ENCODE measurements at regions not wholly inside any gene's neighbourhood (a gene's known extent, or its start where the extent isn't known, plus 50 kb on each side); places are given as distances from the start of the nearest gene placed in this dataset.

DNA sequence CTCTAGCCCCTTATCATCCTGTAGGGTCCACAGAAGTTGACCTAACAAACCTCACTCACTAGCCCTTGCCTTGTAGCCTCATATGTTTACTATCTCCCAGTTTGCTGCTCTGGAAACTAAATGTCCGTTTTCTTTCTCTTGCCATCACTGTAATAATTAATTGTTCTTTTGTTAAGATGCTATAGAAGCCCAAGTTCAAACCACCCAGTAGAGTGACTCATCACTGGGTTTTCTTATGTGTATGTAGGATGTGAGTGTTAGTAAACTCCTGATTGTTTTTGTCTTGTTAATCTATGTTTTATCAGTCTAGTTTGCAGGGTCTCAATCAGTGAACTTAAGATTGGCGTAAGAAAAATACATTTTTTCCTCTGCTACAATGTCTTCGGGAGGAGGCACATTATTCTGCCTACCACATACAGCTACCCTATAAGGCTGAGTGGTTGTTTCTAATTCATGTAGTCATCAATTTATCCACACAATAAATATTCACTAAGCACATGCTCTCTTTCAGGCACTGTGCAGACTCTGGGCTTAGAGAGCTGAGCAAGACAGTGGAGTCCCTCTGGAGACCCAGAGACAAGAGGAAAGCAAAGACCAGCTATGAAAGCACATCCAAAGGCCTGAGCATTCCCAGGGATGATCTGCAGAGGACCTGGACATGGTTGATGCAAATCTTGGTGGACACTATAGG, 474.1 kb upstream of the AKR1E2 start:
- Histone ChIP-seq H3K27ac (ENCODE audit: poor library complexity, severe bottlenecking) (no peak overlapping the region), H3K36me3 (ENCODE audit: low read depth) (no peaks in the 10 kb centered on the region), H3K4me3 (ENCODE audit: severe bottlenecking) (no peak overlapping the region), H3K9me3 (ENCODE audit: severe bottlenecking) (no peaks in the 10 kb centered on the region), H3K4me1 (ENCODE audit: insufficient read depth, poor library complexity, severe bottlenecking) (peaks cover 30% of the 10 kb centered on the region), H3K27me3 (ENCODE audit: insufficient read depth, poor library complexity, severe bottlenecking) (no peaks in the 10 kb centered on the region)
- ATAC-seq (ENCODE audit: low read depth) (no peak), DNase-seq (ENCODE audit: low spot score) (no peak)
- no peak for TF ChIP-seq CTCF (IDR thresholded peaks at IDR 0.05; ENCODE audit: poor library complexity, severe bottlenecking)

- no peak for TF ChIP-seq CTCF (IDR thresholded peaks at IDR 0.05; ENCODE audit: poor library complexity, severe bottlenecking)
- H3K4me1 ChIP-seq (ENCODE audit: insufficient read depth, poor library complexity, severe bottlenecking): peaks cover 14% of the 10 kb centered on the region
- DNase-seq (ENCODE audit: low spot score) (no peak), ATAC-seq (ENCODE audit: low read depth) (no peak)
- no peak overlapping the region for H3K27ac ChIP-seq (ENCODE audit: poor library complexity, severe bottlenecking)
- H3K27me3 ChIP-seq (ENCODE audit: insufficient read depth, poor library complexity, severe bottlenecking): no peaks in the 10 kb centered on the region
- H3K9me3 ChIP-seq (ENCODE audit: severe bottlenecking): no peaks in the 10 kb centered on the region
- H3K36me3 ChIP-seq (ENCODE audit: low read depth): no peaks in the 10 kb centered on the region
- H3K4me3 ChIP-seq (ENCODE audit: severe bottlenecking): no peak overlapping the region
These were observed 478.6 kb upstream of the AKR1E2 start for GRCh38 chr10:4347397-4347796.

GRCh38 chr10:4345877-4346646, 479.9 kb upstream of the AKR1E2 start:
- no peaks in the 10 kb centered on the region for H3K9me3 ChIP-seq (ENCODE audit: severe bottlenecking)
- H3K4me1 ChIP-seq (ENCODE audit: insufficient read depth, poor library complexity, severe bottlenecking): peaks cover 14% of the 10 kb centered on the region
- ATAC-seq (ENCODE audit: low read depth) (no peak), DNase-seq (ENCODE audit: low spot score) (no peak)
- no peak overlapping the region for H3K27ac ChIP-seq (ENCODE audit: poor library complexity, severe bottlenecking)
- H3K36me3 ChIP-seq (ENCODE audit: low read depth): no peaks in the 10 kb centered on the region
- no peaks in the 10 kb centered on the region for H3K27me3 ChIP-seq (ENCODE audit: insufficient read depth, poor library complexity, severe bottlenecking)
- TF ChIP-seq CTCF (IDR thresholded peaks at IDR 0.05; ENCODE audit: poor library complexity, severe bottlenecking): no peak
- no peak overlapping the region for H3K4me3 ChIP-seq (ENCODE audit: severe bottlenecking)

DNA sequence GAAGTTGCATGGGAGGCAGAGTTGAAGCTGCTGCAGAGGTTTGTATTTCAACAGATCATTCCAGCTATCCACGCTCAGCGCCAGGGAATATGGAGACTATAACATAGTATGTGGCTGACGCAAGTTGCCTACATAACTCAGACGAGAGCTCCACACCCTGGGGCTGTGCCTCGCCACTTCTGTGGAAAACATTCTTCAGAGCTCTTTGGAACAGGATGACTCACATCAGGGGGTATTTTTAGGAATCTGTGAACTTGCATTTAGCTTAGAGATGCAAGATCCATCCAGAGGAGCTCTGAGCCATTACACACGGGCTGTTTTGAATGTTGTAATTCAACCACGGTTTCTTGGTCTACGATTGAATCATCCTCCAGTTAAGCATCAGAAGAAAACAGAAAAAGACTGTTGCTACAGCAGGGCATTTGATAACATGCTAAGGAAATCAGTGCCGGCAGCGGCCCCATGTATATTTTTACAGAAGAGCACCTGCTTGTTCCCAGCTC, 481.5 kb upstream of the AKR1E2 start:
- Histone ChIP-seq H3K4me1 (ENCODE audit: insufficient read depth, poor library complexity, severe bottlenecking) (peaks cover 14% of the 10 kb centered on the region), H3K27me3 (ENCODE audit: insufficient read depth, poor library complexity, severe bottlenecking) (no peaks in the 10 kb centered on the region), H3K9me3 (ENCODE audit: severe bottlenecking) (no peaks in the 10 kb centered on the region), H3K27ac (ENCODE audit: poor library complexity, severe bottlenecking) (peak overlapping the region; percentile 70), H3K36me3 (ENCODE audit: low read depth) (no peaks in the 10 kb centered on the region), H3K4me3 (ENCODE audit: severe bottlenecking) (no peak overlapping the region)
- peak; percentile 99 for ATAC-seq (ENCODE audit: low read depth)
- DNase-seq (ENCODE audit: low spot score): peak; percentile 93
- TF ChIP-seq CTCF (IDR thresholded peaks at IDR 0.05; ENCODE audit: poor library complexity, severe bottlenecking): peak; percentile 31

Measured in RWPE2 (cell line).